Pancreas (tissue), 10 donors: ENCODE measurements at regions not wholly inside any gene's neighbourhood (a gene's known extent, or its start where the extent isn't known, plus 50 kb on each side); places are given as distances from the start of the nearest gene placed in this dataset.

ENCODE experiments used
- ATAC-seq, 4 donors: fragments of 200-7000 bp; cut with Tn5 transposase; one replicate each; pipeline versions ENCODE4 v1.8.0 to v1.9.1; 2020; ENCODE audit warnings: mild to moderate bottlenecking in 4 of 4, moderate library complexity in 4 of 4
- DNase-seq, 6 donors: peaks; one replicate each; pipeline ENCODE4 v3.0.0-alpha.2; 2020
- FAIRE-seq: peaks from 2 replicates; lab custom pipeline; 2012; peaks lifted over from hg19 to GRCh38; lab: Jason Lieb, UNC
- H3K27ac ChIP-seq, 4 donors: fragments of 200-600 bp; sonication (generic); 1 replicate in 3 of 4; 2 replicates in 1 of 4; pipeline versions ENCODE4 v1.5.0 to v1.8.0; 2020
- H3K27me3 ChIP-seq, 4 donors: fragments of 200-600 bp; one replicate each; pipeline ENCODE4 v1.8.0; 2021
- H3K36me3 ChIP-seq, 3 donors: fragments of 200-600 bp; sonication (generic) in 1 of 3; one replicate each; pipeline versions ENCODE4 v1.5.0 to v1.8.0; 2020 to 2021
- H3K4me1 ChIP-seq, 3 donors: fragments of 200-600 bp; one replicate each; pipeline ENCODE4 v1.8.0; 2021
- H3K4me3 ChIP-seq, 4 donors: fragments of 200-600 bp; sonication (generic) in 2 of 4; one replicate each; pipeline versions ENCODE4 v1.5.0 to v1.8.0; 2020 to 2021
- H3K9me3 ChIP-seq, 4 donors: fragments of 200-600 bp; one replicate each; pipeline ENCODE4 v1.8.0; 2021
- CTCF ChIP-seq, 4 donors: fragments of 200-600 bp; sonication (generic) in 3 of 4; IDR thresholded peaks; one replicate each; pipeline versions ENCODE4 v1.5.0 to v1.8.0; 2021; ENCODE audit warnings: antibody characterized with exemption in 4 of 4
- WGBS, 2 donors: extraction: QIAGEN DNeasy Blood & Tissue Kit; methylation state at CpG; one replicate each; pipeline ENCODE4 v1.1.7; 2013; 5-methylcytosine and 5-hydroxymethylcytosine counted together
- intact Hi-C, 3 donors: fragments of 100-400 bp; cut with DNase I; formaldehyde crosslinking; loops; one replicate each; pipeline versions ENCODE4 v1.11.1 to v1.14.2; 2022
- donor health status: healthy with polysubstance abuse.
- donor health status: DM: no; HTN: no; CAD: no; lungs with moderate emphysema.
- donor health status: DM: no; HTN: no; CAD: no.
- donor health status: control.
- donor health status: control.
- donor health status: Bipolar disorder and iron deficiency.
- donor health status: DM: yes; HTN: yes; CAD: no.
- donor health status: DM: no; HTN: no; CAD: no.
- donor health status: DM: no; HTN: no; CAD: no.
- donor health status: DM: yes; HTN: yes; CAD: no.

GRCh38 chr1:13968361-13968760 lies 268.4 kb downstream of the PRDM2 start:
- H3K4me3 ChIP-seq, result no peak overlapping the region
- H3K36me3 ChIP-seq, result no peaks in the 10 kb centered on the region
- H3K27me3 ChIP-seq, result no peaks in the 10 kb centered on the region
- 71 to 76% methylated on average over 8 of the region's 8 CpGs for WGBS, 2 donors
- no peaks in the 10 kb centered on the region for H3K9me3 ChIP-seq
- H3K4me1 ChIP-seq, result no peaks in the 10 kb centered on the region
- DNase-seq, result no peak
- no peak overlapping the region for H3K27ac ChIP-seq
- FAIRE-seq, result no peak
- intact Hi-C loops, result loop anchor here in 1 of 3 donors (10.0 kb wide), 1 partner anchor 304 kb away; no protein-coding TSS in a partner anchor
- TF ChIP-seq CTCF (IDR thresholded peaks at IDR 0.05), result no peak
- ATAC-seq, result no peak

DNA sequence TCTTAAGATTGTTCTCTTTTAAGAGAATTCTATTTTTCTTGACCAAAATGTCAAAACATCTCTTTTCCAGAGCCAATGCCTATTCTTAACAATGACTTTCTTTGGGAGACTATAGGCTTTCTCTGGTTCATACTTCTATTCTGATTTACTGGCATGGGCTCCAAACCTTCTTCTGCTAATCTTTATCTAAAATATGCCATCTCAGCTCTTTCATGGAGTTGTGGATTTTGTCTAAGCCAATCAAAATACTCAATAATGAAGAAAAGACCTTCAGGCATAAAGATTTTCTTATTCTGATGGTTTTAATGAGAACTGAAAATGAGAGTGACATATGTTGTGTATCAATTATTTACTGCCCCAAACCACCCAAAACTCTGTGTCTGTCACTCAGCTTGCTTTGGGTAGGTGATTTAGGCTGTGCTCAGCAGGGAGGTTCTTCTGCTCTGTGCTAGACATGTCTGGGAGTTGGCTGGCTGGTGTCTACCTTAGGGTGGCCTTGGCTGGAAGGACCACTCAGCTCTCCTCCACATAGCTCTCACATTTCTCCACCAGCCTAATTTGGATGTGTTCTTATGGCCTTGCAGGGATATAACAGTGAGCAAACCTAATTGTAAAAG lies 270.8 kb downstream of the PRDM2 start:
- DNase-seq (no peak), FAIRE-seq (no peak), ATAC-seq (no peak)
- Histone ChIP-seq H3K27ac (no peak overlapping the region), H3K4me3 (no peak overlapping the region), H3K36me3 (no peaks in the 10 kb centered on the region), H3K27me3 (no peaks in the 10 kb centered on the region), H3K4me1 (no peaks in the 10 kb centered on the region), H3K9me3 (no peaks in the 10 kb centered on the region)
- TF ChIP-seq CTCF (IDR thresholded peaks at IDR 0.05), result no peak
- intact Hi-C loops, result no loop called here

DNA sequence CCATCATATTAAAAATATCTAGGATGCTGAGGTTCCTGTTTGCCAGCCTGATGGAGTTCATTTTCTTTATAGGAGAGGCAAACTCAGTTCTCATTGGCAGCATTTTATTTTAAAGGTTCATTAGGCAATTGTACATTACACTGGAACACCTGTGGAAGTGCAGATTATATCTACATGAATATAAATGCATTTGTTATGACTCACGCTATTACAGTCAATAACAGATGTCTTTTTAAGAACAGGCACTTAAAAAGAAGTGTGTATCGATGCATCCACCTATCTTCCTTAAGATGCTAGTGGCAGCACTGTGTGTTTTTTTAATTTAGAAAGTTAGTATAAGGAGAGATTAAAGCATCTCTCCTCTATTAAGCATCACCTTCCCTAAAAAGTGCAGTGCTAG lies 276.5 kb downstream of the PRDM2 start:
- no peaks in the 10 kb centered on the region for H3K9me3 ChIP-seq
- no peak for FAIRE-seq
- ATAC-seq, result no peak
- DNase-seq, result no peak
- 70 to 87% methylated on average over 2 of the region's 2 CpGs for WGBS, 2 donors
- H3K4me3 ChIP-seq, result no peak overlapping the region
- intact Hi-C loops, result no loop called here
- no peaks in the 10 kb centered on the region for H3K36me3 ChIP-seq
- H3K4me1 ChIP-seq, result no peaks in the 10 kb centered on the region
- no peak for TF ChIP-seq CTCF (IDR thresholded peaks at IDR 0.05)
- no peak overlapping the region for H3K27ac ChIP-seq
- no peaks in the 10 kb centered on the region for H3K27me3 ChIP-seq

DNA sequence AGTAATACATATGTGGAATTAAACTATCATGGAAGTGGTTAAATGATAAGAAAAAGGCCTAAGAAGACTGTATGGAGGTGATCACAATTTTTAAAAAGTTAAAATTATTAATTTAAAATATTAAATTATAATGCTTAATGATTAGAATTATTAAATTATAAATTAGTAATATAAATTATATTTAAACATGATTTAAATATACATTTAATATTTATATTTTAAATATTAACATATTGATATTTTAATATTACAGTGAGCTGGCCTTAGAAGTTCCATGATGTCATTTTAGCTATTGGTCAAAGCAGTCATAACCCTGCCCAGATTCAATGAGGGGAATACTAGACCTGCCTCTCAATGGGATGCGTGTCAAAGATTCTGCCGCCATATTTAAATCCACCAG lies 281.2 kb downstream of the PRDM2 start:
- no peak for TF ChIP-seq CTCF (IDR thresholded peaks at IDR 0.05)
- H3K4me1 ChIP-seq, result no peaks in the 10 kb centered on the region
- no peak overlapping the region for H3K4me3 ChIP-seq
- ATAC-seq, result no peak
- DNase-seq, result no peak
- no peaks in the 10 kb centered on the region for H3K27me3 ChIP-seq
- H3K9me3 ChIP-seq, result no peaks in the 10 kb centered on the region
- no peak for FAIRE-seq
- intact Hi-C loops, result no loop called here
- no peak overlapping the region for H3K27ac ChIP-seq
- 93 to 100% methylated on average over 2 of the region's 2 CpGs for WGBS, 2 donors
- H3K36me3 ChIP-seq, result no peaks in the 10 kb centered on the region

GRCh38 chr1:13983393-13983792 lies 283.4 kb downstream of the PRDM2 start:
- Histone ChIP-seq H3K4me1 (no peaks in the 10 kb centered on the region), H3K36me3 (no peaks in the 10 kb centered on the region), H3K27ac (no peak overlapping the region), H3K27me3 (no peaks in the 10 kb centered on the region), H3K4me3 (no peak overlapping the region), H3K9me3 (no peaks in the 10 kb centered on the region)
- DNase-seq, result no peak
- intact Hi-C loops, result no loop called here
- FAIRE-seq, result no peak
- no peak for ATAC-seq
- WGBS, 2 donors, result 86 to 88% methylated on average over 17 of the region's 17 CpGs
- no peak for TF ChIP-seq CTCF (IDR thresholded peaks at IDR 0.05)
